ENCODE measurements at regions not wholly inside any gene's neighbourhood (a gene's known extent, or its start where the extent isn't known, plus 50 kb on each side); places are given as distances from the start of the nearest gene placed in this dataset.

- Histone ChIP-seq H2AFZ (no peak overlapping the region), H3K27ac (no peak overlapping the region), H3K4me1 (ENCODE audit: insufficient read depth) (no peaks in the 10 kb centered on the region), H3K4me2 (no peak overlapping the region), H3K4me3 (no peak overlapping the region), H3K27me3 (peaks cover 7% of the 10 kb centered on the region), H3K9me2 (replicated peaks; ENCODE audit: insufficient read depth) (no peaks in the 10 kb centered on the region), H3K79me2 (no peaks in the 10 kb centered on the region), H4K20me1 (ENCODE audit: insufficient read depth, poor library complexity, severe bottlenecking) (no peaks in the 10 kb centered on the region), H3K9me3 (ENCODE audit: low read depth) (no peaks in the 10 kb centered on the region), H3K36me3 (replicated peaks; ENCODE audit: insufficient read depth, low read depth) (no peaks in the 10 kb centered on the region)
- DNase-seq (ENCODE audit: low spot score), result peak; percentile 76
- peak; percentile 62 for TF ChIP-seq CTCF (IDR thresholded peaks at IDR 0.05; ENCODE audit: poor library complexity)
- no peak for TF ChIP-seq EZH2phosphoT487 (IDR thresholded peaks at IDR 0.05; ENCODE audit: low read depth, severe bottlenecking, unreplicated experiment)
- WGBS (ENCODE audit: low lambda C conversion rate, missing lambda C conversion rate), result 19% methylated on average over 3 of the region's 3 CpGs
Measured at GRCh38 chr2:126244937-126245336, 411.0 kb upstream of the GYPC start.

- Histone ChIP-seq H3K27ac (no peak overlapping the region), H3K27me3 (no peaks in the 10 kb centered on the region), H3K36me3 (replicated peaks; ENCODE audit: insufficient read depth, low read depth) (no peaks in the 10 kb centered on the region), H4K20me1 (ENCODE audit: insufficient read depth, poor library complexity, severe bottlenecking) (no peaks in the 10 kb centered on the region), H3K4me2 (no peak overlapping the region), H3K79me2 (no peaks in the 10 kb centered on the region), H3K4me3 (no peak overlapping the region), H3K9me3 (ENCODE audit: low read depth) (no peaks in the 10 kb centered on the region), H2AFZ (no peak overlapping the region), H3K9me2 (replicated peaks; ENCODE audit: insufficient read depth) (no peaks in the 10 kb centered on the region), H3K4me1 (ENCODE audit: insufficient read depth) (no peaks in the 10 kb centered on the region)
- 24% methylated on average over 2 of the region's 2 CpGs for WGBS (ENCODE audit: low lambda C conversion rate, missing lambda C conversion rate)
- TF ChIP-seq EZH2phosphoT487 (IDR thresholded peaks at IDR 0.05; ENCODE audit: low read depth, severe bottlenecking, unreplicated experiment) (no peak), EZH2 (IDR thresholded peaks at IDR 0.05; ENCODE audit: borderline replicate concordance) (no peak), CTCF (IDR thresholded peaks at IDR 0.05; ENCODE audit: poor library complexity) (no peak)
- DNase-seq (ENCODE audit: low spot score), result no peak
Measured at GRCh38 chr2:126253669-126254068, 402.3 kb upstream of the GYPC start.

- no peak overlapping the region for H3K4me3 ChIP-seq
- H3K9me3 ChIP-seq (ENCODE audit: low read depth), result no peaks in the 10 kb centered on the region
- H3K27ac ChIP-seq, result no peak overlapping the region
- no peaks in the 10 kb centered on the region for H3K36me3 ChIP-seq (replicated peaks; ENCODE audit: insufficient read depth, low read depth)
- TF ChIP-seq EZH2 (IDR thresholded peaks at IDR 0.05; ENCODE audit: borderline replicate concordance), result no peak
- TF ChIP-seq CTCF (IDR thresholded peaks at IDR 0.05; ENCODE audit: poor library complexity), result no peak
- TF ChIP-seq EZH2phosphoT487 (IDR thresholded peaks at IDR 0.05; ENCODE audit: low read depth, severe bottlenecking, unreplicated experiment), result no peak
- WGBS (ENCODE audit: low lambda C conversion rate, missing lambda C conversion rate), result 94% methylated on average over 2 of the region's 2 CpGs
- H4K20me1 ChIP-seq (ENCODE audit: insufficient read depth, poor library complexity, severe bottlenecking), result no peaks in the 10 kb centered on the region
- no peaks in the 10 kb centered on the region for H3K9me2 ChIP-seq (replicated peaks; ENCODE audit: insufficient read depth)
- H3K79me2 ChIP-seq, result no peaks in the 10 kb centered on the region
- H3K27me3 ChIP-seq, result no peaks in the 10 kb centered on the region
- H3K4me2 ChIP-seq, result no peak overlapping the region
- DNase-seq (ENCODE audit: low spot score), result no peak
- H3K4me1 ChIP-seq (ENCODE audit: insufficient read depth), result no peaks in the 10 kb centered on the region
- no peak overlapping the region for H2AFZ ChIP-seq
Measured at GRCh38 chr2:126264625-126265024, 391.3 kb upstream of the GYPC start.

GRCh38 chr2:126269911-126270310 lies 386.0 kb upstream of the GYPC start:
- H3K27ac ChIP-seq, result no peak overlapping the region
- no peaks in the 10 kb centered on the region for H3K36me3 ChIP-seq (replicated peaks; ENCODE audit: insufficient read depth, low read depth)
- no peak for DNase-seq (ENCODE audit: low spot score)
- H2AFZ ChIP-seq, result no peak overlapping the region
- no peak overlapping the region for H3K4me2 ChIP-seq
- H3K9me3 ChIP-seq (ENCODE audit: low read depth), result no peaks in the 10 kb centered on the region
- no peaks in the 10 kb centered on the region for H3K27me3 ChIP-seq
- WGBS (ENCODE audit: low lambda C conversion rate, missing lambda C conversion rate), result 86% methylated on average over 3 of the region's 3 CpGs
- no peaks in the 10 kb centered on the region for H3K9me2 ChIP-seq (replicated peaks; ENCODE audit: insufficient read depth)
- H4K20me1 ChIP-seq (ENCODE audit: insufficient read depth, poor library complexity, severe bottlenecking), result no peaks in the 10 kb centered on the region
- H3K4me1 ChIP-seq (ENCODE audit: insufficient read depth), result no peaks in the 10 kb centered on the region
- H3K79me2 ChIP-seq, result no peaks in the 10 kb centered on the region
- no peak for TF ChIP-seq CTCF (IDR thresholded peaks at IDR 0.05; ENCODE audit: poor library complexity)
- no peak overlapping the region for H3K4me3 ChIP-seq
